A673 (cell line): ENCODE measurements at regions not wholly inside any gene's neighbourhood (a gene's known extent, or its start where the extent isn't known, plus 50 kb on each side); places are given as distances from the start of the nearest gene placed in this dataset.

ENCODE experiments used
- CTCF ChIP-seq: fragments of 300-800, 200-600 bp; sonication (generic); conservative IDR thresholded peaks from 2 replicates; pipeline ENCODE4 v1.5.1; 2017; ENCODE audit warnings: low read depth, mild to moderate bottlenecking, antibody characterized with exemption, low read length, moderate library complexity, mixed read lengths
- EZH2 ChIP-seq: fragments of 200-600 bp; sonication (generic); IDR thresholded peaks from 2 replicates; pipeline ENCODE4 v1.6.1; 2017; ENCODE audit warnings: borderline replicate concordance, low read depth, mild to moderate bottlenecking, mixed read lengths, antibody characterized with exemption, low read length; ENCODE audit not compliant: poor library complexity, severe bottlenecking

GRCh38 chrX:146241902-146242301 is 424.3 kb downstream of the SLITRK2 start:
- TF ChIP-seq CTCF (no peak), EZH2 (no peak)
